Naive thymus-derived CD4-positive, alpha-beta T cell (primary cell): ENCODE measurements at regions not wholly inside any gene's neighbourhood (a gene's known extent, or its start where the extent isn't known, plus 50 kb on each side); places are given as distances from the start of the nearest gene placed in this dataset.
A peak's percentile ranks its signal among the peaks of the same experiment; 100 is the strongest.

ENCODE experiments used
- ATAC-seq: fragments of 150-1000 bp; cut with Tn5 transposase; 2 replicates; pipeline ENCODE4 v1.10.0; 2021; ENCODE audit warnings: mild to moderate bottlenecking, moderate library complexity
- CTCF ChIA-PET: fragments of 350-600 bp; sonication (Branson Sonifier 250); formaldehyde crosslinking; loops from one replicate; lab custom pipeline; 2021; ENCODE audit warnings: antibody characterized with exemption; lab: Charles Lee
- POLR2A ChIA-PET: fragments of 350-600 bp; sonication (Branson Sonifier 250); formaldehyde crosslinking; loops from one replicate; lab custom pipeline; 2021; ENCODE audit warnings: antibody characterized with exemption, inconsistent platforms; lab: Charles Lee
- DNase-seq, 9 donors: peaks; one replicate each; pipeline versions ENCODE4 v3.0.0 to v3.0.0-alpha.2; 2020 to 2022; ENCODE audit warnings: mixed read lengths in 1 of 9
- H3K27ac ChIP-seq: one replicate; pipeline ENCODE4 v1.7.0; 2013; ENCODE audit warnings: mild to moderate bottlenecking, low read depth, low read length, moderate library complexity
- H3K27me3 ChIP-seq, 2 donors: one replicate each; pipeline ENCODE4 v1.7.0; 2013; ENCODE audit warnings: low read length in 2 of 2, mild to moderate bottlenecking in 2 of 2, moderate library complexity in 2 of 2; ENCODE audit not compliant: control insufficient read depth in 2 of 2, insufficient read depth in 2 of 2
- H3K36me3 ChIP-seq, 3 experiments: 1 replicate in 2 of 3; 2 replicates in 1 of 3; pipeline ENCODE4 v1.7.0; 2013; ENCODE audit warnings: low read length in 3 of 3, mild to moderate bottlenecking in 3 of 3, moderate library complexity in 1 of 3; ENCODE audit not compliant: insufficient read depth in 3 of 3, control insufficient read depth in 2 of 3
- H3K4me1 ChIP-seq, 2 donors: one replicate each; pipeline ENCODE4 v1.7.0; 2013; ENCODE audit warnings: low read length in 2 of 2, mild to moderate bottlenecking in 2 of 2, moderate library complexity in 1 of 2; ENCODE audit not compliant: control insufficient read depth in 2 of 2, insufficient read depth in 2 of 2
- H3K4me3 ChIP-seq: 2 replicates; pipeline ENCODE4 v1.7.0; 2013; ENCODE audit warnings: mild to moderate bottlenecking, low read length
- H3K9me3 ChIP-seq, 3 experiments: 1 replicate in 2 of 3; 2 replicates in 1 of 3; pipeline ENCODE4 v1.7.0; 2013; ENCODE audit warnings: low read length in 3 of 3; ENCODE audit not compliant: control insufficient read depth in 2 of 3
- H3K27ac Mint-ChIP-seq, 9 donors: one replicate each; pipeline ENCODE4 v1.8.0; 2020 to 2022; ENCODE audit warnings: mixed read lengths in 9 of 9, mild to moderate bottlenecking in 8 of 9, moderate library complexity in 5 of 9, inconsistent platforms in 2 of 9
- H3K27me3 Mint-ChIP-seq, 5 donors: one replicate each; pipeline ENCODE4 v1.8.0; 2021 to 2022; ENCODE audit warnings: mixed read lengths in 5 of 5, mild to moderate bottlenecking in 1 of 5
- H3K36me3 Mint-ChIP-seq, 5 donors: one replicate each; pipeline ENCODE4 v1.8.0; 2020 to 2022; ENCODE audit warnings: mixed read lengths in 5 of 5, mild to moderate bottlenecking in 3 of 5, inconsistent platforms in 1 of 5
- H3K4me1 Mint-ChIP-seq, 7 donors: one replicate each; pipeline ENCODE4 v1.8.0; 2020 to 2022; ENCODE audit warnings: mixed read lengths in 7 of 7, mild to moderate bottlenecking in 3 of 7, inconsistent platforms in 1 of 7
- H3K4me3 Mint-ChIP-seq, 10 donors: one replicate each; pipeline ENCODE4 v1.8.0; 2020 to 2022; ENCODE audit warnings: mild to moderate bottlenecking in 10 of 10, mixed read lengths in 10 of 10, moderate library complexity in 6 of 10, inconsistent platforms in 2 of 10
- H3K9me3 Mint-ChIP-seq, 11 donors: one replicate each; pipeline ENCODE4 v1.8.0; 2020 to 2022; ENCODE audit warnings: mixed read lengths in 11 of 11, mild to moderate bottlenecking in 4 of 11, inconsistent platforms in 1 of 11, moderate library complexity in 1 of 11
- intact Hi-C, 2 donors: fragments of 100-400 bp; cut with micrococcal nuclease; formaldehyde crosslinking; loops; one replicate each; pipeline ENCODE4 v1.15.1; 2023

DNA sequence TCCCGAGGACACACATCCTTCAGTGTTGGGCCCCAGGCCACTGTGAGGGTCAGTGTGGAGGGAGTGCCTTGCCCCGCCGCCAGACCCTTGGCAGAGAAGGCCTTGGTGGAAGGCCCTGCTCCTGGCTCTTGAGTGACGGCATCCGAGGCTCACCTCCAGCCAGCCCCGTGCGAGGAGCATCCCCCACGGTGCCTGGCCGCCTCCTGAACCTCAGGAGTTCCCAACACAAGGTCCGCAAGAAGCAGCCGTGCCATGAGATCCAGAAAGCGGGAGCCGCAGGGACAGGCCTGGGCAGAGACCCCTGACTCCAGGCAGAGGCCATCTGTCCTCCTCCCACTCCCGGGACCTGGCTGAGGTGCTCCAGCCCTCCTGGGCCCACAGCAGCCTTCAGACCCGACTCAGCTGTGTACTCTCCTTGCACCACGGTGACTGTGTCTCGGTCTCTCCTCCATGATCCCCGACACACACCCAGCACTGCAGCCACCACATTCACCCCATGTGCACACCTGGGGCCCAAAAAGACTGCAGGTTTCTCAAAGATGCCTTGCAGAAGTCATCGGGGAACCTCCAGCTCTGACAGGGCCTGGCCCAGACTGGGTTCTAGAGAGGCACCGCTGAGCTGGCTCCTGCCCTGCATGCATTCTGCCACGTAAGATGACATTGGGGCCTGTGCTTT is 870.2 kb downstream of the BRD1 start:
- Mint-ChIP-seq H3K27ac (peak overlapping the region in 1 of 9 donors; percentile 14), H3K4me3 (no peak overlapping the region), H3K36me3 (peaks cover 0 to 2% (median 0%) of the 10 kb centered on the region in 5 donors), H3K9me3 (peaks cover 0 to 10% (median 0%) of the 10 kb centered on the region in 11 donors), H3K27me3 (peaks cover 0 to 46% (median 27%) of the 10 kb centered on the region in 5 donors), H3K4me1 (peaks cover 0 to 6% (median 0%) of the 10 kb centered on the region in 7 donors)
- CTCF ChIA-PET: no interaction called here
- Histone ChIP-seq H3K4me1 (no peaks in the 10 kb centered on the region), H3K9me3 (no peaks in the 10 kb centered on the region), H3K4me3 (no peak overlapping the region), H3K27ac (no peak overlapping the region), H3K27me3 (no peaks in the 10 kb centered on the region), H3K36me3 (no peaks in the 10 kb centered on the region)
- ATAC-seq: no peak
- DNase-seq: no peak
- POLR2A ChIA-PET: no interaction called here
- intact Hi-C loops: no loop called here

DNA sequence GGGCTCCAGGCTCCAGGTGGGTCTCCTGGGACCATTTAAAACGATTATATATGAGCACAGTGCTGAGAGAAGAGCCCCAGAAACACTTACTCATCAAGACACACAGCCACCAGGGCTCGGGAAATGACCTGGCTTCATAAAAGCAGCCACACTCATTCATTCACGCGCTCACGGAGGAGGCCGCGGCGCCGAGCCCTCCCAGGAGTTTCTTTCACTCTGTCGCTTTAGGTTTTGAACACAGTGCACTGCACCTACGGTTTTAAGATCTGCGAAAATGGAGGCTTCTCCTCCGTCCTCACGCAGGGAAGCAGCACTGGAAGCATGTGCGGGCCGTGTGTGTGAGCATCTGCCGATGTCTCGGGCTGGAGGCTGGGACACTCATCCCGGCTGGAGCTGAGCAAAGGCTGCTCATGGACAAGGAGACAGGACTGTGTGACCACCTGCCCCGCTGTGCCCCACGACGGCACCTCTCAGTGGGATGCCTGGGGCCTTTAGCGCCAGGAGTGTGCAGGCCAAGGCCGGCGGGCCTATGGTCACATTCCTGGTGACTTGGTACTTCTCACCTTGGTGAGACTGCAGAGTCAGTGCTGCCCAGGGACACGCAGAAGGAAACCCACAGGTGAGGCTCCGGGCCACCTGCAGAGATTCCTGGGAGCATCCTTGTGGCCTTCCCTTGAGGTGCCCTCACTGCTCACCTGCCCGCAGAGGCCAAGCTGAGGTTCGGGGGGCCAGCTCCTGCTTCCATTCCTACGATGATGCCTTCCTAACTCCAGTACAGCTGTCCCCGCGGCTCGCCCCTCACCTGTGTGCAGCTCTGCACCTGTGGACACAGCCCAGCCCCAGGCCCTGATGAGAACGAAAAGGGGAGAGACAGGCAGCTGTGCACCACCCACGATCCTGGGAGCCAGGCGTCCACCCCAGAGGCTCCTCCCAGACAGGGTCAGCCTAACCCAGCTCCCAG is 872.0 kb downstream of the BRD1 start:
- Mint-ChIP-seq H3K9me3 (peaks cover 0 to 10% (median 0%) of the 10 kb centered on the region in 11 donors), H3K27me3 (peaks cover 0 to 43% (median 11%) of the 10 kb centered on the region in 5 donors), H3K27ac (no peak overlapping the region), H3K4me1 (peaks cover 0 to 5% (median 0%) of the 10 kb centered on the region in 7 donors), H3K36me3 (peaks cover 0 to 2% (median 0%) of the 10 kb centered on the region in 5 donors), H3K4me3 (no peak overlapping the region)
- H3K27me3 ChIP-seq: no peaks in the 10 kb centered on the region
- DNase-seq: peak in 1 of 9 donors; percentile 9
- H3K36me3 ChIP-seq: no peaks in the 10 kb centered on the region
- no peak for ATAC-seq
- H3K9me3 ChIP-seq: no peaks in the 10 kb centered on the region
- ChIA-PET POLR2A (no interaction called here), CTCF (no interaction called here)
- H3K27ac ChIP-seq: no peak overlapping the region
- no peak overlapping the region for H3K4me3 ChIP-seq
- no peaks in the 10 kb centered on the region for H3K4me1 ChIP-seq
- intact Hi-C loops: no loop called here

DNA sequence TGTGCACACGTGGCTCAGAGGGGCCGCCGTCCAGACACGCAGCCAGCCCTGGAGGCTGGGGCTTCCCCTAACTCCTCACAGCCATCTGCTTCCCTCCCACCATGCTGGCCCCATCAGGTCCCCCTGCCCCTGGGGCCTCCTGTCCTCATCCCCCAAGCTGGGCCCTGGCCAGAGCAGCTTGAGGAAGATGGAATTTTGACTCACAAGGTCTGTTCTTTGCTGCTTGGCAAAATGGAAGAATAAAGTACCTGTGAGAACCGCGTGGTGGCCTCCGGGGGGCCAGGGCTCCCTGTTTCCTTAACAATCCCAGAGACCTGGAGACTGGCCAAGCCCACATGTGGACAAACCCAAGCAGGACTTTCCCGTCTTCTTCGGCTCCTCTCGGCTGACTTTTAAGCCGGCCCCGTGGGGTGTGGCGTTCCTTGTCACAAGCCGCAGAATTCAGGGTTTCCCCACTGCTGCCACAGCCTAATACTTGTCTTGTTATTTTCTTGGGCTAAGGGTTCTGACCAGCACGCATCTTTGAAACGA is 872.8 kb downstream of the BRD1 start:
- no peaks in the 10 kb centered on the region for H3K36me3 ChIP-seq

DNA sequence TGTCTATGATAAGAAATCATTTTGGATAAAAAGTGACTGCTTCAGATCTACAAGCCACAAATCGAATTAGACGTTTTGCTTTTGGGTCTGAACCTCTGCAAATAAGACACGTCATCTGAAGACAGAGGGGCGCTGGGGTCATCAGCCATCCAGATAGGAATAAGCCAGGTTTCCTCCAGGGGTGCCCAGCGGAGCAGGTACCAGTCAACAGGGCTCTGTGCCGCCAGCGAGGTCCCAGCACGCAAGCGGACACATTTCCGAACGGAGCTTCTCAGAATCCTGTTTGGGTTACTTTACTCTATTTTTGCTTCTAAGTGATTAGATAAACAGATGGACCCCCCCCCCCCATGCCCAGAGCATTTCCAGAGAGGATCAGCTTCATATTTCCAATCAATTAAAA is 873.8 kb downstream of the BRD1 start:
- ChIA-PET CTCF (no interaction called here), POLR2A (no interaction called here)
- Mint-ChIP-seq H3K4me1 (peaks cover 0 to 1% (median 0%) of the 10 kb centered on the region in 7 donors), H3K9me3 (peaks cover 0 to 10% (median 0%) of the 10 kb centered on the region in 11 donors), H3K4me3 (no peak overlapping the region), H3K27ac (no peak overlapping the region), H3K27me3 (peaks cover 0 to 39% (median 5%) of the 10 kb centered on the region in 5 donors), H3K36me3 (peaks cover 0 to 2% (median 0%) of the 10 kb centered on the region in 5 donors)
- H3K36me3 ChIP-seq: no peaks in the 10 kb centered on the region
- H3K4me1 ChIP-seq: no peaks in the 10 kb centered on the region
- no peak overlapping the region for H3K4me3 ChIP-seq
- no peak for DNase-seq
- no peak for ATAC-seq
- no peak overlapping the region for H3K27ac ChIP-seq
- intact Hi-C loops: no loop called here
- H3K9me3 ChIP-seq: no peaks in the 10 kb centered on the region
- no peaks in the 10 kb centered on the region for H3K27me3 ChIP-seq

More for the DNA sequence above, 872.8 kb downstream of the BRD1 start:
- Histone ChIP-seq H3K9me3 (no peaks in the 10 kb centered on the region), H3K4me3 (no peak overlapping the region), H3K27me3 (no peaks in the 10 kb centered on the region), H3K27ac (no peak overlapping the region), H3K4me1 (no peaks in the 10 kb centered on the region)
- intact Hi-C loops: no loop called here
- no peak overlapping the region for H3K27ac Mint-ChIP-seq
- DNase-seq (peak in 1 of 9 donors; percentile 14), ATAC-seq (no peak)
- H3K9me3 Mint-ChIP-seq: peaks cover 0 to 10% (median 0%) of the 10 kb centered on the region in 11 donors
- H3K27me3 Mint-ChIP-seq: peaks cover 0 to 39% (median 5%) of the 10 kb centered on the region in 5 donors
- POLR2A ChIA-PET: no interaction called here
- CTCF ChIA-PET: no interaction called here
- H3K36me3 Mint-ChIP-seq: peaks cover 0 to 2% (median 0%) of the 10 kb centered on the region in 5 donors
- H3K4me3 Mint-ChIP-seq: no peak overlapping the region
- H3K4me1 Mint-ChIP-seq: peaks cover 0 to 1% (median 0%) of the 10 kb centered on the region in 7 donors

DNA sequence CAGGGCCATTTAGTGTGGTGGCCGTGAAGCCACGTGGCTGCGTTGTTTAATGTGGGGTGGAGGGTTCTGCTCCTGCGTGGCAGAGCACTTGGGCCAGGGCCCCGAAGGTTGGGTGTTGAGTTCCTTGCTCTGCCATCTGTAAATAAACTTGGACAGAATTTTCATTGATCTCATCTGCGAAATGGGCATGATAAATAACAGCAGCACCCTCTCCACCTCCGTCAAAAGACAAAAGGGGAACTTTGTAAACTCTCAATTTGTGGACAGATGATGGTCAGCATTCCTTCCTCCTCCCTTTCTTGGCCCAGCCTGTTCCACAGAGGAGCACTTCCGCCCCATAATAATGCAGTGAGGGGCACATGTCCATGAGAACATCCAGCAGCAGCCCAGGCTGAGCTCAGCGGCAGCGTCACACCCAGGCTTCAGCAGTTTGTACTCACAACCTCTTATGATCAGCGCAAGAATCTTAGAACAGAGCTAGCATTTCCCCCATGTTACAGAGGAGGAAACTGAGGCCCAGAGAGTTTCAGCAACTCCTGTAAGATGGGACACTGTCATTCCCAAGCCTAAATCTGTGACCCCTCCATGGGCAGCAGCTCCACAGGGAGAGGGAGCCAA is 874.5 kb downstream of the BRD1 start:
- ATAC-seq (no peak), DNase-seq (no peak)
- Mint-ChIP-seq H3K27ac (no peak overlapping the region), H3K27me3 (peaks cover 0 to 36% (median 5%) of the 10 kb centered on the region in 5 donors), H3K4me3 (no peak overlapping the region), H3K36me3 (peaks cover 0 to 2% (median 0%) of the 10 kb centered on the region in 5 donors), H3K4me1 (peaks cover 0 to 1% (median 0%) of the 10 kb centered on the region in 7 donors), H3K9me3 (peaks cover 0 to 10% (median 0%) of the 10 kb centered on the region in 11 donors)
- no peaks in the 10 kb centered on the region for H3K27me3 ChIP-seq
- H3K9me3 ChIP-seq: no peaks in the 10 kb centered on the region
- no peak overlapping the region for H3K27ac ChIP-seq
- H3K4me1 ChIP-seq: no peaks in the 10 kb centered on the region
- H3K36me3 ChIP-seq: no peaks in the 10 kb centered on the region
- POLR2A ChIA-PET: no interaction called here
- CTCF ChIA-PET: no interaction called here
- intact Hi-C loops: no loop called here
- H3K4me3 ChIP-seq: no peak overlapping the region
